Upper lobe of left lung (tissue), 6 donors: ENCODE measurements at regions not wholly inside any gene's neighbourhood (a gene's known extent, or its start where the extent isn't known, plus 50 kb on each side); places are given as distances from the start of the nearest gene placed in this dataset.
A peak's percentile ranks its signal among the peaks of the same experiment; 100 is the strongest.

Experiments used
- ATAC-seq, 2 donors: fragments of 200-7000 bp; cut with Tn5 transposase; one replicate each; pipeline ENCODE4 v1.9.1; 2022; ENCODE audit warnings: mild to moderate bottlenecking in 2 of 2, moderate library complexity in 2 of 2; ENCODE audit not compliant: low FRiP score in 2 of 2
- DNase-seq, 2 donors: peaks; one replicate each; pipeline ENCODE4 v3.0.0-alpha.2; 2019 to 2020
- H3K27ac ChIP-seq, 4 donors: fragments of 200-600 bp; sonication (generic); one replicate each; pipeline ENCODE4 v1.5.1; 2016 to 2019
- H3K27me3 ChIP-seq, 4 donors: fragments of 200-600 bp; sonication (generic); one replicate each; pipeline ENCODE4 v1.5.1; 2017 to 2019
- H3K36me3 ChIP-seq, 4 donors: fragments of 200-600 bp; sonication (generic); one replicate each; pipeline ENCODE4 v1.5.1; 2016 to 2019
- H3K4me1 ChIP-seq, 4 donors: fragments of 200-600 bp; sonication (generic); one replicate each; pipeline ENCODE4 v1.5.1; 2018 to 2019
- H3K4me3 ChIP-seq, 4 donors: fragments of 200-600 bp; sonication (generic); one replicate each; pipeline ENCODE4 v1.5.1; 2017 to 2019; ENCODE audit warnings: mild to moderate bottlenecking in 2 of 4, moderate library complexity in 1 of 4
- H3K9me3 ChIP-seq, 4 donors: fragments of 200-600 bp; sonication (generic); one replicate each; pipeline ENCODE4 v1.5.1; 2018 to 2019
- CTCF ChIP-seq, 6 experiments: fragments of 450-650 bp in 4 of 6; fragments of 200-600 bp in 2 of 6; sonication (generic) in 2 of 6; IDR thresholded peaks; one replicate each; pipeline ENCODE4 v1.5.1; 2016 to 2019; ENCODE audit warnings: antibody characterized with exemption in 6 of 6
- EP300 ChIP-seq, 4 donors: sonication (generic); formaldehyde crosslinking; IDR thresholded peaks; one replicate each; pipeline ENCODE4 v1.5.1; 2017; ENCODE audit warnings: antibody characterized with exemption in 4 of 4, control low read depth in 2 of 4
- POLR2A ChIP-seq, 4 donors: fragments of 450-650 bp; IDR thresholded peaks; one replicate each; pipeline ENCODE4 v1.5.1; 2016 to 2017; ENCODE audit warnings: antibody characterized with exemption in 4 of 4, mild to moderate bottlenecking in 2 of 4
- POLR2AphosphoS5 ChIP-seq, 2 donors: sonication (generic); formaldehyde crosslinking; IDR thresholded peaks; one replicate each; pipeline ENCODE4 v1.5.1; 2017; ENCODE audit warnings: antibody characterized with exemption in 2 of 2
- WGBS, 2 donors: methylation state at CpG; one replicate each; pipeline ENCODE4 v1.1.5; 2017 to 2018; 5-methylcytosine and 5-hydroxymethylcytosine counted together
- donor health status: DM: no; HTN: no; CAD: no; lungs with moderate emphysema.
- donor health status: DM: no; HTN: yes; CAD: no; lungs with severe emphysema.

DNA sequence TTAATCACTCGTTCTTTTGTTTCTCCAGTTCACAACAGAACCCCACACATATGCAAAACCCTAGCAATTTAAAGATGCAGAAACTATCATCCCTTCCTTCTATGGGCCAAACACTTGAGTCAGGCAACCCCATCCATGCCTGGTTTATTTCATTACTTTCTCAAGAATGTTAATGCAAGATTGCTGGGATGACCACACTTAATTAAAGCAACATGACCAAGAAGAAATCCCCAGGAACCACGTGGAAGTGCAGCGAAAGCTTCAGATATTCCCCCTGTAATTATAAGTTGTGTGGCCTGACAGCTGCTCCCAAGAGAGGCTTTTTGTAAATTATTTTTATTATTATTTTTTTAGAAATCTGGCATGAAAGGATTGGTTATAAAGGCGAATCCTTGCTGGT, 246.2 kb upstream of the ID2 start:
- Histone ChIP-seq H3K36me3 (no peaks in the 10 kb centered on the region), H3K27me3 (no peaks in the 10 kb centered on the region), H3K9me3 (no peaks in the 10 kb centered on the region), H3K27ac (no peak overlapping the region), H3K4me3 (no peak overlapping the region), H3K4me1 (peaks cover 0 to 13% (median 4%) of the 10 kb centered on the region in 4 donors)
- no peak for ATAC-seq
- no peak for DNase-seq
- TF ChIP-seq EP300 (IDR thresholded peaks at IDR 0.05) (no peak), POLR2AphosphoS5 (IDR thresholded peaks at IDR 0.05) (no peak), CTCF (IDR thresholded peaks at IDR 0.05) (no peak), POLR2A (IDR thresholded peaks at IDR 0.05) (no peak)
- 90 to 92% methylated on average over 4 of the region's 4 CpGs for WGBS, 2 donors

GRCh38 chr2:8436585-8436984, 245.3 kb upstream of the ID2 start:
- no peak overlapping the region for H3K4me3 ChIP-seq
- H3K36me3 ChIP-seq, result no peaks in the 10 kb centered on the region
- H3K27ac ChIP-seq, result no peak overlapping the region
- ATAC-seq (no peak), DNase-seq (no peak)
- WGBS, 2 donors, result 97% methylated on average over 3 of the region's 3 CpGs
- H3K27me3 ChIP-seq, result no peaks in the 10 kb centered on the region
- TF ChIP-seq CTCF (IDR thresholded peaks at IDR 0.05) (no peak), POLR2A (IDR thresholded peaks at IDR 0.05) (no peak)
- peaks cover 0 to 13% (median 4%) of the 10 kb centered on the region in 4 donors for H3K4me1 ChIP-seq
- no peaks in the 10 kb centered on the region for H3K9me3 ChIP-seq

DNA sequence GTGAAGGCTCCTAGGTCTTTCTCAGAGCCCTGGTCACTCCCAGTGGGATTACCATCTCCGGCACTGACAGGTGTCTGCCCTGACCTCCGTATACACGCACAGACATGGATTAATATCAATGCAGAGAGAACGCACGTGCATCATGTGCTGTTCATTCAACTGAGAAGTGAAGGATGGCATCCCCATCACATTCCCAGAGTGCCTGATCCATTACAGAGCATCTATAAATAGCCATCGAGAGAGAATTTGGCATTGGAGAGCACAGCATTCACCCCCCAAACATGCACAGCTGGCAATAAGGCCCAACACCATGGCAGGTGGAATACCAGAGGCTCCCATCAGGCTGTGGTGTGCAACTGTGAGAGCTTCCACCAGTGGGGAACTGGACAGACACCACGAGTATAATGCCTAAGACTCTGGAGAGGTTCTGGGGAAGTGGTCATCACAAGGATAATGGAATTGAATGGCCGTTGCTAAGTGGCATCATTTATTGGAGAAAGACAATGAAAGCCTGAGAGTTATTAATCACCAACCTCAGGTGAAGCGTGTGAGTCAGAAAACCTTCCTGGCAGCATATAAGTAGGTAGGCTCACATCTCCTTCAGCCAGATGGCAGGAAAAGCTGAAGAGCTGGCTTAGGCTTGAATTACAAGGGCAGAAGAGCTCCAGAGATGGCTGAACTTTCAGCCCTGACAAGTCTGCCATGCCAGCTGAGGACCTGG, 244.5 kb upstream of the ID2 start:
- Histone ChIP-seq H3K27me3 (no peaks in the 10 kb centered on the region), H3K36me3 (no peaks in the 10 kb centered on the region), H3K27ac (no peak overlapping the region), H3K4me1 (peaks cover 0 to 13% (median 4%) of the 10 kb centered on the region in 4 donors), H3K9me3 (no peaks in the 10 kb centered on the region), H3K4me3 (no peak overlapping the region)
- DNase-seq (no peak), ATAC-seq (no peak)
- TF ChIP-seq POLR2AphosphoS5 (IDR thresholded peaks at IDR 0.05) (no peak), POLR2A (IDR thresholded peaks at IDR 0.05) (no peak), EP300 (IDR thresholded peaks at IDR 0.05) (no peak), CTCF (IDR thresholded peaks at IDR 0.05) (no peak)
- 82 to 92% methylated on average over 9 of the region's 9 CpGs for WGBS, 2 donors

GRCh38 chr2:8437949-8438400, 243.9 kb upstream of the ID2 start:
- no peak overlapping the region for H3K27ac ChIP-seq
- H3K27me3 ChIP-seq, result no peaks in the 10 kb centered on the region
- DNase-seq (no peak), ATAC-seq (no peak)
- H3K9me3 ChIP-seq, result no peaks in the 10 kb centered on the region
- peaks cover 0 to 13% (median 4%) of the 10 kb centered on the region in 4 donors for H3K4me1 ChIP-seq
- WGBS, 2 donors, result 75 to 100% methylated on average over 4 to 5 of the region's 5 CpGs
- no peaks in the 10 kb centered on the region for H3K36me3 ChIP-seq
- TF ChIP-seq EP300 (IDR thresholded peaks at IDR 0.05), result no peak
- no peak for TF ChIP-seq POLR2A (IDR thresholded peaks at IDR 0.05)
- TF ChIP-seq POLR2AphosphoS5 (IDR thresholded peaks at IDR 0.05), result no peak
- no peak overlapping the region for H3K4me3 ChIP-seq

- DNase-seq, result peak in 1 of 2 donors; percentile 68
These were observed 243.4 kb upstream of the ID2 start for GRCh38 chr2:8438476-8438875.

More at GRCh38 chr2:8438476-8438875, 243.4 kb upstream of the ID2 start:
- Histone ChIP-seq H3K4me3 (no peak overlapping the region), H3K36me3 (no peaks in the 10 kb centered on the region), H3K9me3 (no peaks in the 10 kb centered on the region), H3K27ac (no peak overlapping the region), H3K4me1 (peaks cover 0 to 9% (median 4%) of the 10 kb centered on the region in 4 donors), H3K27me3 (no peaks in the 10 kb centered on the region)
- no peak for TF ChIP-seq POLR2A (IDR thresholded peaks at IDR 0.05)
- TF ChIP-seq POLR2AphosphoS5 (IDR thresholded peaks at IDR 0.05), result no peak
- no peak for TF ChIP-seq CTCF (IDR thresholded peaks at IDR 0.05)
- TF ChIP-seq EP300 (IDR thresholded peaks at IDR 0.05), result no peak
- ATAC-seq, result peak; percentile 28 to 55
- 52 to 82% methylated on average over 1 to 3 of the region's 3 CpGs for WGBS, 2 donors
